ENCODE measurements at regions not wholly inside any gene's neighbourhood (a gene's known extent, or its start where the extent isn't known, plus 50 kb on each side); places are given as distances from the start of the nearest gene placed in this dataset.
"Not testable (repeated sequence)": the region's sequence is repeated elsewhere in the genome, so short reads cannot be mapped to it uniquely, and the experiment has no call there.

- no peak for DNase-seq
- Mint-ChIP-seq H3K4me3 (no peak overlapping the region), H3K9me3 (no peaks in the 10 kb centered on the region)
Observed at GRCh38 chr15:54810496-54810895, 386.2 kb downstream of the RSL24D1 start.

GRCh38 chr15:54810031-54810430 lies 386.7 kb downstream of the RSL24D1 start:
- ATAC-seq (ENCODE audit: low read depth), result no peak
- Mint-ChIP-seq H3K9me3 (no peaks in the 10 kb centered on the region), H3K4me1 (no peaks in the 10 kb centered on the region), H3K36me3 (no peaks in the 10 kb centered on the region), H3K4me3 (no peak overlapping the region), H3K27ac (no peak overlapping the region), H3K27me3 (peaks cover 3% of the 10 kb centered on the region)
- POLR2A ChIA-PET, result no interaction called here
- DNase-seq, result no peak

More at GRCh38 chr15:54810496-54810895, 386.2 kb downstream of the RSL24D1 start:
- ATAC-seq (ENCODE audit: low read depth), result no peak
- no peaks in the 10 kb centered on the region for H3K4me1 Mint-ChIP-seq
- H3K36me3 Mint-ChIP-seq, result no peaks in the 10 kb centered on the region
- H3K27ac Mint-ChIP-seq, result no peak overlapping the region
- POLR2A ChIA-PET, result no interaction called here
- peaks cover 3% of the 10 kb centered on the region for H3K27me3 Mint-ChIP-seq

- no peak overlapping the region for H3K27ac Mint-ChIP-seq
- ATAC-seq (ENCODE audit: low read depth), result no peak
Observed at GRCh38 chr15:54808321-54808720, 388.4 kb downstream of the RSL24D1 start.

GRCh38 chr15:54803987-54804386 lies 392.8 kb downstream of the RSL24D1 start:
- H3K4me3 Mint-ChIP-seq, result no peak overlapping the region
- ATAC-seq (ENCODE audit: low read depth) (no peak), DNase-seq (no peak)
- POLR2A ChIA-PET, result no interaction called here
- H3K36me3 Mint-ChIP-seq, result no peaks in the 10 kb centered on the region
- H3K27me3 Mint-ChIP-seq, result peaks cover 5% of the 10 kb centered on the region
- H3K27ac Mint-ChIP-seq, result no peak overlapping the region
- H3K4me1 Mint-ChIP-seq, result peaks cover 4% of the 10 kb centered on the region
- H3K9me3 Mint-ChIP-seq, result no peaks in the 10 kb centered on the region

More at GRCh38 chr15:54808321-54808720, 388.4 kb downstream of the RSL24D1 start:
- DNase-seq, result no peak
- peaks cover 1% of the 10 kb centered on the region for H3K4me1 Mint-ChIP-seq
- H3K36me3 Mint-ChIP-seq, result no peaks in the 10 kb centered on the region
- H3K9me3 Mint-ChIP-seq, result no peaks in the 10 kb centered on the region
- H3K27me3 Mint-ChIP-seq, result peaks cover 3% of the 10 kb centered on the region
- no peak overlapping the region for H3K4me3 Mint-ChIP-seq
- POLR2A ChIA-PET, result no interaction called here

GRCh38 chr15:54803134-54803808 lies 393.5 kb downstream of the RSL24D1 start:
- Mint-ChIP-seq H3K4me3 (no peak overlapping the region), H3K4me1 (peaks cover 4% of the 10 kb centered on the region), H3K27me3 (peaks cover 5% of the 10 kb centered on the region), H3K36me3 (no peaks in the 10 kb centered on the region), H3K27ac (no peak overlapping the region), H3K9me3 (no peaks in the 10 kb centered on the region)
- POLR2A ChIA-PET, result no interaction called here
- DNase-seq (no peak), ATAC-seq (ENCODE audit: low read depth) (no peak)

- DNase-seq (no peak), ATAC-seq (ENCODE audit: low read depth) (no peak)
- no peaks in the 10 kb centered on the region for H3K4me1 Mint-ChIP-seq
- no peaks in the 10 kb centered on the region for H3K27me3 Mint-ChIP-seq
- POLR2A ChIA-PET, result no interaction called here
- H3K36me3 Mint-ChIP-seq, result no peaks in the 10 kb centered on the region
- H3K27ac Mint-ChIP-seq, result no peak overlapping the region
- H3K9me3 Mint-ChIP-seq, result no peaks in the 10 kb centered on the region
- no peak overlapping the region for H3K4me3 Mint-ChIP-seq
Observed at GRCh38 chr15:54792526-54792925, 404.2 kb downstream of the RSL24D1 start.

- no peak for ATAC-seq (ENCODE audit: low read depth)
- no peaks in the 10 kb centered on the region for H3K4me1 Mint-ChIP-seq
- POLR2A ChIA-PET, result no interaction called here
- DNase-seq, result no peak
- H3K4me3 Mint-ChIP-seq, result no peak overlapping the region
- H3K27ac Mint-ChIP-seq, result no peak overlapping the region
- H3K27me3 Mint-ChIP-seq, result no peaks in the 10 kb centered on the region
- H3K9me3 Mint-ChIP-seq, result no peaks in the 10 kb centered on the region
- no peaks in the 10 kb centered on the region for H3K36me3 Mint-ChIP-seq
Observed at GRCh38 chr15:54790693-54791092, 406.0 kb downstream of the RSL24D1 start.

- H3K36me3 Mint-ChIP-seq, result no peaks in the 10 kb centered on the region
- H3K4me1 Mint-ChIP-seq, result no peaks in the 10 kb centered on the region
- no peak overlapping the region for H3K27ac Mint-ChIP-seq
- no peaks in the 10 kb centered on the region for H3K9me3 Mint-ChIP-seq
- no peak overlapping the region for H3K4me3 Mint-ChIP-seq
- DNase-seq, result no peak
- POLR2A ChIA-PET, result no interaction called here
- ATAC-seq (ENCODE audit: low read depth), result no peak
- H3K27me3 Mint-ChIP-seq, result no peaks in the 10 kb centered on the region
Observed at GRCh38 chr15:54789376-54789775, 407.4 kb downstream of the RSL24D1 start.

GRCh38 chr15:54781220-54781619 lies 415.5 kb downstream of the RSL24D1 start:
- ATAC-seq (ENCODE audit: low read depth); H3K9me3 Mint-ChIP-seq; DNase-seq; H3K4me3 Mint-ChIP-seq; H3K36me3 Mint-ChIP-seq; H3K27me3 Mint-ChIP-seq; POLR2A ChIA-PET; H3K4me1 Mint-ChIP-seq; H3K27ac Mint-ChIP-seq: not testable (repeated sequence)

- no peak for DNase-seq
- H3K27ac Mint-ChIP-seq, result no peak overlapping the region
- peaks cover 2% of the 10 kb centered on the region for H3K9me3 Mint-ChIP-seq
- no peaks in the 10 kb centered on the region for H3K4me1 Mint-ChIP-seq
- POLR2A ChIA-PET, result no interaction called here
- no peak overlapping the region for H3K4me3 Mint-ChIP-seq
- no peaks in the 10 kb centered on the region for H3K27me3 Mint-ChIP-seq
- ATAC-seq (ENCODE audit: low read depth), result no peak
- H3K36me3 Mint-ChIP-seq, result no peaks in the 10 kb centered on the region
Observed at GRCh38 chr15:54779271-54779670, 417.5 kb downstream of the RSL24D1 start.

- DNase-seq, result no peak
- H3K36me3 Mint-ChIP-seq, result no peaks in the 10 kb centered on the region
- H3K4me1 Mint-ChIP-seq, result no peaks in the 10 kb centered on the region
- no peak overlapping the region for H3K4me3 Mint-ChIP-seq
- H3K9me3 Mint-ChIP-seq, result no peaks in the 10 kb centered on the region
- no peaks in the 10 kb centered on the region for H3K27me3 Mint-ChIP-seq
- no peak for ATAC-seq (ENCODE audit: low read depth)
- POLR2A ChIA-PET, result no interaction called here
- no peak overlapping the region for H3K27ac Mint-ChIP-seq
Observed at GRCh38 chr15:54776410-54776809, 420.3 kb downstream of the RSL24D1 start.

- H3K9me3 Mint-ChIP-seq, result no peaks in the 10 kb centered on the region
- no peaks in the 10 kb centered on the region for H3K4me1 Mint-ChIP-seq
- POLR2A ChIA-PET, result no interaction called here
- no peak overlapping the region for H3K4me3 Mint-ChIP-seq
- H3K27me3 Mint-ChIP-seq, result no peaks in the 10 kb centered on the region
- DNase-seq, result no peak
- no peak overlapping the region for H3K27ac Mint-ChIP-seq
- no peak for ATAC-seq (ENCODE audit: low read depth)
- H3K36me3 Mint-ChIP-seq, result no peaks in the 10 kb centered on the region
Observed at GRCh38 chr15:54772663-54773062, 424.1 kb downstream of the RSL24D1 start.

- DNase-seq; H3K9me3 Mint-ChIP-seq; H3K36me3 Mint-ChIP-seq; POLR2A ChIA-PET; H3K4me3 Mint-ChIP-seq; H3K27ac Mint-ChIP-seq; H3K4me1 Mint-ChIP-seq; H3K27me3 Mint-ChIP-seq; ATAC-seq (ENCODE audit: low read depth): not testable (repeated sequence)
Observed at GRCh38 chr15:54749461-54749860, 447.3 kb downstream of the RSL24D1 start.

GRCh38 chr15:54722342-54722986 lies 474.3 kb downstream of the RSL24D1 start:
- POLR2A ChIA-PET, result no interaction called here
- Mint-ChIP-seq H3K4me3 (no peak overlapping the region), H3K27me3 (no peaks in the 10 kb centered on the region), H3K4me1 (no peaks in the 10 kb centered on the region), H3K36me3 (no peaks in the 10 kb centered on the region), H3K9me3 (no peaks in the 10 kb centered on the region), H3K27ac (no peak overlapping the region)
- no peak for ATAC-seq (ENCODE audit: low read depth)
- no peak for DNase-seq
